GM18909 (cell line): ENCODE measurements at regions not wholly inside any gene's neighbourhood (a gene's known extent, or its start where the extent isn't known, plus 50 kb on each side); places are given as distances from the start of the nearest gene placed in this dataset.
"Not testable (repeated sequence)": the region's sequence is repeated elsewhere in the genome, so short reads cannot be mapped to it uniquely, and the experiment has no call there.

Experiments
- ATAC-seq: cut with Tn5 transposase; IDR thresholded peaks from one replicate; pipeline ENCODE4 v1.9.1; 2021; ENCODE audit warnings: mild to moderate bottlenecking; ENCODE audit not compliant: unreplicated experiment, poor library complexity

DNA sequence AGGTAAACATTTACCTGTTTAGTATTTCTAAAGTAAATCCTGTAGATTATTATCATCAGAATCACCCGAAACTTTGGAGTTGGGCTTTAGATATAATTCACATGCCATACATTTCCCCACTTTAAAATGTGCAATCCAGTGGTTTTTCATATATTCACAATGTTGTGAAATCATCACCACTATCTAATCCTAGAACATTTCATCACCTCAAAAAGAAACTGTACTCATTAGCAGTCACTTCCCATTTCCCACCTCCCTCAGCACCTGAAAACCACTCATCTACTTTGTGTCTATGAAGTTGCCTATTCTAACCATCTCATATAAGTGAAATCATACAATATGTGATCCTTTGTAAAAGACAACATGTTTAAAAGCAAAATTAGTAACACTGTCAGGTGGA, 182.6 kb downstream of the FZD1 start:
- no peak for ATAC-seq

DNA sequence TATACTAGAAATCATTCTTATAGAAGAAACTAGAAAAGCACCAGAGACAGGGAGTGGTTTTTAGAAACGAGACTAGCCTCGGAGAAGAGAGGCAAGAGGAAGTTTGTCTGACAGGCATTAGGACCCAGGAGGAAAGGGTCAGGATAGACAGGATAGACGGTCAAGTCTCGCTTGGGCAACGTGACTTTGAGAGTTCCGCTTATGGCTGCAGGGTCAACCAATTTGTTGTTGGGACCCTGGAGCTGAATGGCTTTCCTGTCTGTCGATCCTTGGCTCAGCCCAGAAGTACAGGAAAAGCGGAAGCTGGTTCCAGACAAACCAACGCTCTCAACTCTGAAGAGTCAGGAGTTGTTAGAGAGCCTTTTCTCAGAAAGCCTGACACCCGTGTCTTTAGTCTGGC, 191.2 kb downstream of the FZD1 start:
- no peak for ATAC-seq

DNA sequence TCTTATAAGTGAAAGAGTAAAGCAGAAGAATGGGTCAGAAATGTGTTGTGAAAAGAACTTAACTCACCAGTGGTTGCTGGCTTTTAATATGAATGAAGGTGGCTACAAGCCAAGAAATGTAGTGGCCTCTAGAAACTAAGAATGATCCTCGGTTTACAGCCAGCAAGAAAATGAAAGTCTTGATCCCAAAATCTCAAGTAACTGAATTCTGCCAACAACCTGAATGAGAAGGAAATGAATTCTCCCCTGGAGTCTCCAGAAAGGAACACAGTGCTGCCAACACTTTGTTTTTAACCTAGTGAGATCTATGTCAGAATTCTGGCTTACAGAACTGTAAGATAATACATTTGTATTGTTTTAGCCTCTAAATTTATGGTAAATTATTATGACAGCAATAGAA, 193.0 kb downstream of the FZD1 start:
- no peak for ATAC-seq

DNA sequence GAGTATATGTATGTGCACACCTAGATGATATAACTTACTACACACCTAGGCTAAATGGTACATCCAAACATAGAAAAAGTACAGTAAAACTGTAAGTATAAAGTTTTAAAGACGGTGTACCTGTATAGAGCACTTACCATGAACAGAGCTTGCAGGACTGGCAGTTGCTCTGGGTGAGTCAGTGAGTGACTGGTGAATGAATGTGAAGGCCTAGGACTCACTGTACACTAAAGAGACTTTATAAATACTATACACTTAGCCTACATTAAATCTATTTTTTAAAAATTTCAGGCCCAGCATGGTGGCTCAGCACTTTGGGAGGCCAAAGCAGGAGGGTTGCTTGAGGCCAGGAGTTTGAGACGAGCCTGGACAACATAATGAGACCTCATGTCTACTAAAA, 195.3 kb downstream of the FZD1 start:
- no peak for ATAC-seq

- ATAC-seq = no peak
Observed at GRCh38 chr7:91462316-91462715, 198.1 kb downstream of the FZD1 start.

- ATAC-seq = no peak
Observed at GRCh38 chr7:91463330-91463729, 199.1 kb downstream of the FZD1 start.

GRCh38 chr7:91465595-91466061, 201.4 kb downstream of the FZD1 start:
- ATAC-seq = no peak

GRCh38 chr7:91468256-91468655, 204.0 kb downstream of the FZD1 start:
- ATAC-seq = no peak

GRCh38 chr7:91473619-91474018, 209.4 kb downstream of the FZD1 start:
- ATAC-seq = no peak

- no peak for ATAC-seq
Observed at GRCh38 chr7:91474074-91474473, 209.8 kb downstream of the FZD1 start.

DNA sequence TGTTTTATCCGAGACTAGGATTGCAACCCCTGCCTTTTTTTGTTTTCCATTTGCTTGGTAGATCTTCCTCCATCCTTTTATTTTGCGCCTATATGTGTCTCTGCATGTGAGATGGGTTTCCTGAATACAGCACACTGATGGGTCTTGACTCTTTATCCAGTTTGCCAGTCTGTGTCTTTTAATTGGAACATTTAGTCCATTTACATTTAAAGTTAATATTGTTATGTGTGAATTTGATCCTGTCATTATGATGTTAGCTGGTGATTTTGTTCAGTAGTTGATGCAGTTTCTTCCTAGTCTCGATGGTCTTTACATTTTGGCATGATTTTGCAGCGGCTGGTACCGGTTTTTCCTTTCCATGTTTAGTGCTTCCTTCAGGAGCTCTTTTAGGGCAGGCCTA, 216.2 kb downstream of the FZD1 start:
- not testable (repeated sequence) for ATAC-seq

DNA sequence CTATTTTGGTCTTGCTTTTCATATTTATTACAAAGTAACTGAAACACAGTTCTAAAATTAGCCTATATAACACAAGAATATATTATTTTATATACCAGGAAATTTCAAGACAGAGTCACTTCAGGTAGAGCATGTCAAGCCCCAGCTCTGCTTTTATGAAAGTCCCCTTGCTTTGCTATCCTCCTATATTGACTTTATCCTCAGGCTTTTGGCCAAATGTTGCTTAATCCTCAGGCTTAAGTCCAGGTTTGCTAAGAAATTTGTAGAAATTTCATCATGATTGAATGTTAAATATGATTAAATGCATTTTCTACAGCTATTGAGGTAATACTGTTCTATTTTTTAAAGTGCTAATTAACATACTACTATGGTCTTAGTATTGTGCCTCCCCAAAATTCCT, 227.6 kb downstream of the FZD1 start:
- no peak for ATAC-seq

DNA sequence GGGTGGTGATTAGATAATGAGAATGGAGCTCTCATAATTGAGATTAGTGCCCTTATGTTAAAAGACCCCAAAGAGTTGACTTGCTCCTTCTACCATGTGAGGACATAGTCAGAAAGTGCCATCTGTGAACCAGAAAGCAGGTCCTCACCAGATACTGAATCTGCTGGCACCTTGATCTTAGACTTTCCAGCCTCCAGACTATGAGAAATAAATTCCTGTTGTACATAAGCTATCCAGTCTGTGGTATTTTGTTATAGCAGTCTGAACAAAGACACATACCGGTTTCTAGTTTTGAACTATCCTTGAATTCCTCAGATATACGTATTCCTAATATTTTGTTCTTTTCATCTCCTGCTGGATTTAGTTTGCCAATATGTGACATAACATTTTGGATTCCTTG, 228.1 kb downstream of the FZD1 start:
- ATAC-seq = no peak

- no peak for ATAC-seq
Observed at GRCh38 chr7:91492773-91493172, 228.5 kb downstream of the FZD1 start.

- ATAC-seq = no peak
Observed at GRCh38 chr7:91494450-91494849, 230.2 kb downstream of the FZD1 start.

DNA sequence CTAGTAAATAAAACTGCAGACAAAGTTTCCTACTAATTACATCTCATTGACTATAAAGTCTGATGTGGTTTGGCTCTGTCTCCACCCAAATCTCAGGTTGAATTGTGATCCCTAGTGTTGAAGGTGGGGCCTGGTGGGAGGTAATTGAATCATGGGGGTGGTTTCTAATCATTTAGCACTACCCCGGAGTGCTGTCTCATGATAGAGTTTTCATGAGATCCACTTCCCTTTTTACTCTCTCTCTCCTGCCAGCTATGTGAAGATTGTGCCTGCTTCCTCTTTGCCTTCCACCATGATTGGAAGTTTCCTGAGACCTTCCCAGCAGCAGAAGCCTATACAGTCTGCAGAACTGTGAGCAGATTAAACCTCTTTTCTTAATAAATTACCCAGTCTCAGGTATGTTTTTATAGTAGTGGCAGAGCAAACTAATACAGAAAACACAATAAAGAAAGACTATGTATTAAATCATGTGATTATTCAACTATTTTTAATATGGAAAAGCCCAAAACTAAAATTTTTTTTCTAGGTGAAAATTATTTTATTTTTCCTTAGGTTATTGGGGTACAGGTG, 232.1 kb downstream of the FZD1 start:
- no peak for ATAC-seq

DNA sequence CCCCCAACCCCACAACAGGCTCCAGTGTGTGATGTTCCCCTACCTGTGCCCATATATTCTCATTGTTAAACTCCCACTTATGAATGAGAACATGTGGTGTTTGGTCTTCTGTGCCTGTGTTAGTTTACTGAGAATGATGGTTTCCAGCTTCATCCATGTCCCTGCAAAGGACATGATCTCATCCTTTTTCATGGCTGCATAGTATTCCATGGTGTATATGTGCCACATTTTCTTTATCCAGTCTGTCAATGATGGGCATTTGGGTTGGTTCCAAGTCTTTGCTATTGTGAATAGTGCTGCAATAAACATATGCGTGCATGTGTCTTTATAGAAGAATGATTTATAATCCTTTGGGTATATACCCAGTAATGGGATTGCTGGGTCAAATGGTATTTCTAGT, 233.0 kb downstream of the FZD1 start:
- not testable (repeated sequence) for ATAC-seq

DNA sequence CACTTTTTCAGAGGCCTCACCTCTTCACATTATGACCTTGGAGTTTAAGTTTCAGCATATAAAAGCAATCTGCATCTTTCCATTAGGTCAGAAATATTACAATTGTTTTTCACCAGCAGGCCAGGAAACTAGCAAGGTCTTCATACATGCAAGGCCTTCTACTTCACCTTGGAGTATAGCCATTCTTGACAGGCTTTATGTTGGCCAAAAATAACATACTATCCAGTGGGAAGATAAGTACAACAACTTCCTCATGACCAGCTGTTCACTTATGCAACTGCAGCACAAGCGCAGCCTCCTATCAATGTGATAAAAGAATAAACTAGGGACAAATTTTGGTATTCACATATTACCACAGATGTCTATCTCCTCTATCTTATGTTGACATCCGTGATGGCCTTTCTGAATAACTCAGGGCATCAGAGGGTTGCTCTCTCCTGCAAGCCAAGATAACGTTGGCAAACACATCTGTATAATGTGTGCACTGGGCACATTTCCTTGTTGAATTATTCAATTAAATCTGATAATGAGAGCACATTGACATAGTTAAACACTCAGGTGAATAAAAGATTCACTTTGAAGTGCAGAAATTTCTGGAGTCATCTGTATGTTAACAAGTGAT, 239.8 kb downstream of the FZD1 start:
- no peak for ATAC-seq

DNA sequence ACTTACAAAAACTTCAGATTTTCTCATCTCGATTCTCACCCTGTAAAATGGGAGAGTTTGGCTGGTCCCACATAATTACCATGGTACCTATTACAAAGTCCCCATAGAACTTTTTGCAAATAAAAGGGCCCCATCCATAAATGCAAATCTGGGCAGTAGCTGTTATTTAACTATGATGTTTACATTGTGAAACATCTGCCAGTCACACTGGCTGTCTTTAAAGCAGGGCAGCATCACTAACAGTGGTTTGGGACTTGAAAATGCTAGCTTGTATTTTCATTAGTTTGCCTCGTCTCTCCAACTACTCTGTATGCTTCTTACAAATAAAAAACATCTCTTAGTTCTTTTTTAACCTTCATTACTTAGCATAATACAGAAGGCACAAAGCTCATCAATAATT, 240.7 kb downstream of the FZD1 start:
- ATAC-seq = no peak

GRCh38 chr7:91506966-91507365, 242.7 kb downstream of the FZD1 start:
- not testable (repeated sequence) for ATAC-seq

DNA sequence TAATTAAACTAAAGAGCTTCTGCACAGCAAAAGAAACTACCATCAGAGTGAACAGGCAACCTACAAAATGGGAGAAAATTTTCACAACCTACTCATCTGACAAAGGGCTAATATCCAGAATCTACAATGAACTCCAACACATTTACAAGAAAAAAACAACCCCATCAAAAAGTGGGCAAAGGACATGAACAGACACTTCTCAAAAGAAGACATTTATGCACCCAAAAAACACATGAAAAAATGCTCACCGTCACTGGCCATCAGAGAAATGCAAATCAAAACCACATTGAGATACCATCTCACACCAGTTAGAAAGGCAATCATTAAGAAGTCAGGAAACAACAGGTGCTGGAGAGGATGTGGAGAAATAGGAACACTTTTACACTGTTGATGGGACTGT, 247.6 kb downstream of the FZD1 start:
- ATAC-seq = not testable (repeated sequence)

GRCh38 chr7:91512958-91513357, 248.7 kb downstream of the FZD1 start:
- no peak for ATAC-seq
